Cerebellar nuclear complex (tissue), 1 donor: ENCODE measurements at regions not wholly inside any gene's neighbourhood (a gene's known extent, or its start where the extent isn't known, plus 50 kb on each side); places are given as distances from the start of the nearest gene placed in this dataset.

Experiments used
- DNase-seq, 2 experiments: peaks; one replicate each; lab custom pipeline; 2025; lab: John Stamatoyannopoulos, UW

DNA sequence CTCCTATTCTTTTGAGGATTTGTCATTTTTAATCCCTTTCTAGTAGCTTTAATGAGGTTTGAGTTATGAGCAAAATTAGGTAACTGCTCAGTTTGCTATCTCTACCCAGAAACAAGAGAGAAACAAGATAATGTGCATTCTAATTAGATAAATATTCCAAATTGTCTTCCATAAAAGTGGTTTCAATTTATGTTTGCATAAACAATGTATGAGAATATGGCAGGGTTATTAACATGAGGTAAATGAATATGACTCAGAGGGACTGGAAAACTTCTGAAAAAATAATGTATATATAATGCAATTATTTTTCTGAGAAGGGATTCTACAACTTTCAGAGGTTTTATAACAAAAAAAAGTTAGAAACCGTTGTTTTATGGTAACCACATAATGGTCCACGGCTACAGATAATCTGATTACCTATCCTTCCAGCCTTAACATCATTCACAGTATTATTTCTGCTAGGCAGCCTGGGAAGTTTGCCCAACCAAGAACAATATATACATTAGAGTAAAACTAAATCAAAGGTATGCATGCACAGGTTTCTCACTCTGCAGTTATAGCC, 101.2 kb downstream of the CRPPA start:
- DNase-seq = no peak

DNA sequence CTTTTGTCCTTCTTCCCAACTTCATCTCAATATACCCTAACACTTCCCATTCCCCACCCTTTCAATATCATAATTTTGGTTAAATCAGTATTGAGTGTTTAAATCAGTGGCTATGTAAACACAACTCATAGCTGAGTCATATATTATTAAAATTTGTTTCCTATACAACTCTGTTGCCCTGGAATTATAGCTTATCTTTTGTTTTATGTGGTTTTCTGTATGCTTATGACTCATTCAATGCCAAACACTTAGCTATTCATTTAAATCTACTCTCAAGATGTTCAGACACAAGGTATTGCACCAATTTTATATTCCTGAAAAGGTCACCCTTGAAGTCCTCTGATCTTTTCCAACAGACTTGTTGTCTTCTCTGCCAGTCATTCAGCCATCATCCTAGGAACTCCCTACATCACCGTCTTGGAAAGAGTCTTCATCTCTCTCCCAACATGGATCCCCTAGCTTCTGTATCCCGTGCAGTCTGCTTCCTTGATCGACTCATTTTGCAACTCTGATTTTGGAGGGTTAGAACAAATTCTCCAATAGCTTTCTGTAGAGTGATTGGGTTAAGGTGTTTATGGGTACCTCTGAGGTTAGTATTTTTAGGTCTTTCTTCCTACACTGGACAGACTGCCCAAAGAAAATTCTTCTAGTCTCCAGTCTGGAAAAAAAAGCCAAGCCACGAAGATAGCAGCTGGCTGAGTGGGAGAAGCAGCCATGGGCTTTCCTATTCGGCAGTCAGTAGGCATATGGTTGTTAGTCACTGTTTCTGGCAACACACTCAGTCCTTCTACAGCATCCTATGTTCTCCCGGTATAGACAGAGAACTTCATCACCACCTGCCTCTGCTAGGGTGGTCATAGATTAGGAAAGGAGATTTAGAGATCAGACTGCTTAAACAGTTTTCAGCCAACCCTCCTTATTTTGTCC, 102.1 kb downstream of the CRPPA start:
- no peak for DNase-seq

DNA sequence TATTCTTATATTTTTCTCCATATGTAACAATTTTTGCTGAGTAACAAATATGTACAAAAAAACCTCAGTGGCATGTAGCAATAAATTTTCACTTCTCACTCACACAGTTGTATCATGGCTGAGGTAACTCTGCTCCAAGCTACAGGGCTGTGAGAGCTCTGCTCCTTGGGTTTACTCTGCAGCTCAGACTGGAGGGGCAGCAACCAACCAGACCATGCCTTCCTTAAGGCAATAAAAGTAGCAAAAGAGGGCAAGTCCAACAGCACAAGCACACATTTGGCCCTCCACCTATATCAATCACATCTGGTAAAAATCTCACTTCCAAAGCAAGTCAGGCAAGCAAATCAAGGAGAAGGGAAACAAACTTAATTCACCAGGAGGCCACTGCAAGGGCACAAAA, 102.9 kb downstream of the CRPPA start:
- no peak for DNase-seq

DNA sequence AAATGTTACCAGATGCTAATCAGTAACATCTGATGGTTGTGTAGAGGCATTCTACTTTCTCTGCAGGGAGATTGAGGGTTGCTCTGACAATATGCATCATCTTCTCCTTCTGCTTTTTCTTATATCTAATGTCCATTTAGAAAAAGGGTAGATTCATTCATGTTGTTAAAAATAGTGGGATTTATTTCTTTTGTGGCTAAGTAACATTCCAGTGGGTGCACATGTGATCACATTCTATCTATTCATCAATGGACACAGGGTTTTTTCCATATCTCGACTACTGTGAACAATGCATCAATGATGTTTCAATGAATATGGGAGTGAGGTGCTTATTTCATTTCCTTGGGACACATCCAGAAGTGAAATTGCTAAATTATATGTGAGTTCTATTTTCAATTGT, 103.9 kb downstream of the CRPPA start:
- no peak for DNase-seq

DNA sequence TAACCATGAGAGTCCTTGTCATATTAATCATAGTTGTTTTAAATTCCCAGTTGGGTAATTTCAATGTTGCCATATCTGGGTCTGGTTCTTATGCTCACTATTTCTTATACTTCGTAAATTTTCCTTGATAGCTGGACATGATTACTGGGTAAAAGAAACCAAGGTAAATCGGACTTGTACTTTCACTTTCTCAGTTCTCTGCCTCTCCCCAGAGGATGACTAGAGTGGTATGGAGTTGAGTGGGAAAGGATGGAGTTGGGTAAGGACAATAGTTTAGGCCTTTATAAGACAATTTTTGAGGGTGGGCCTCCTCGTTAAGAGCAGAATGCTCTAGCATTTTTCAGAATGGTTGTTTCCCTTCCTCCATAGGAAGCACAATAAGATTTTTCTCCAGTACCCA, 106.1 kb downstream of the CRPPA start:
- DNase-seq = no peak

DNA sequence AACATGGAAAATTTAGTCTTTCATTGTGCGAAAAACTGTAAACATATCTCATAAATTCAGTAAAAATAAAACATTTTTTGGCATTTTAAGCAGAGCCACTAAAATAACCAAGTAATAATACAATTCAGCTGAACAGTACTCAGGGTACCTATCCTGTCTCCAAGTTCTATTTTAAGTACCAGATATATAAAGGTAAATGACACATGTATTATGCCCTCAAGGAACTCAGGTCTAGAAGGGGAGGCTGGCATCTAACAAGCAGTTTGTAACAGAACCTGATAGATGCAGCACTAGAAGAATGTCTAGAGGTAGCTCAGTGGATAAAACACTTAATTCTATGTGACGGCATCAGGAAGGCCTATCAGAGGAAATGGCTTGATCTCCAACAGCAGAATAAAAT, 112.2 kb downstream of the CRPPA start:
- DNase-seq = no peak

DNA sequence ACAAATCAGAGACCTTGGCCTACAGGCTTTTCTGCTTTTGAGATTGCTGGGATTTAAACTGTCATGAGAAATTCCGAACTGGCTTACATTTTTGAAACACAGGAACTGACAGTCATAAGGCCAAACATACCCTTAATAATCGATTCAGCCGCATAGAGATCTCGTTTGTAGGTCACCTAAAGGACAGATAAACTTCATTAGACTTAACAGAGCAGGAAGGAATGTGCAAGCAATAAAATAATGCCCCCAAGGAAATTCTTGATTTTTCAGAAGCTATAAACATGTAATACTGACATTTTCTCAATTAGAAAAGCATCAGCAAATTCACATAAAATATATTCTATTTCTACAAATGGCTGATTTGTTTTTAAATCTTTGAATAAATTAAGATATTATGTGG, 120.0 kb downstream of the CRPPA start:
- DNase-seq = no peak

DNA sequence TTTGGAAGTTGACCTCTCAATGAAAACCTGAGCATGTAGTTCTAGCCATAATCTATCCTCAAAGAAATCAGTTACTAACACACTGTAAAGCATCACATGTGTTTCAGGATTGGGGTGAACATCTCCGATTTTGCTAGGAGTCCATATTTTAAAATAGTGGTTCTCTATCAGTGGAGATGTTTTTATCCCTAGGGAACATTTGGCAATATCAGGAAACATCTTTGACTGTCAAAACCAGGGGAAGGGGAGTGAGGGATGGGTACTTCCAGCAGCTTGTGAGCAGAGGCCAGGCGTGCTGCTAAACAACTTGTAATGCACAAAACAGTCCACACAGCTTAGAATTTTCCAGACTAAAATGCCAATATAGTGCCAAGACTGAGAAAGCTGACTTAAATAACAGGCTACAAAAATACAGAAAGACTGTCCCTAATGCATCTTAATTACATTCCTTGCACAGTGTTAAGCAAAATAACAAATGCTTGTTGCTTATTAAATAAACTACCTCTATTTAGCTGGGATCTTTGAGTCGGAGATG, 120.9 kb downstream of the CRPPA start:
- no peak for DNase-seq

DNA sequence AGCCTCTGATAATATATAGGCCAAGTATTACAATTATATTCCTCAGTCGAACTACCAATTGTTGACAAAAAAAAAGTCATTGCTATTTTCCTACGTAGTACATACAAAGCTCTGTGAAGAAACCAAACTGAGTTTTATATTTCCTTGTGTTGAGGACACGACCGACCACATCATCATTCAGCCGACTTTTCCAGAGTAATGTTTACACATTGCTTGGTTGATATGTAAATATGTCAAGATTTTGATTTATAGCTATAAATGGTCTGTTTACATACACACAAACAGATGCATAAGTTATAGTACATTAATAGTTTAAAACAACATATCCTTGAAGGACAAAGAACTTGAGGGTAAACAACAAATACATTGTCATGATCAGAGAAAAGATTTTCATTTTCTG, 121.5 kb downstream of the CRPPA start:
- DNase-seq = no peak

DNA sequence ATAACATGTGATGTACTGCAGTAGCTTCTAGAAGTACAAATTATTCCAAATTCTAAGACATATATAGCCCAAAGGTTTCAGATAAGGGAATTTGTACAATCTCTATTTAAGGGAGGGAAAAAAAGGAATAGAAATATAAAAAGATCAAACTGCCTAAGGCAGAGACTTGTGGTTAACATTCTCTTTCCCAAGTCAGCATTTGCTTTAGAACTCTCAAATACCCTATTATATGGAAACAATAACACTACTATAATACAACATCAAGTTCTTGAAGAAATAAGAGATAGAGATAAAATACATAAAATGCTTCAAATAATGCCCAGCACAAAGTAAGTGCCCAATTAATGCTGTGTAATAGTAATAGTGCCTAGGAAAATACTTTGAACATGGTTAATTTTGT, 123.1 kb downstream of the CRPPA start:
- no peak for DNase-seq

DNA sequence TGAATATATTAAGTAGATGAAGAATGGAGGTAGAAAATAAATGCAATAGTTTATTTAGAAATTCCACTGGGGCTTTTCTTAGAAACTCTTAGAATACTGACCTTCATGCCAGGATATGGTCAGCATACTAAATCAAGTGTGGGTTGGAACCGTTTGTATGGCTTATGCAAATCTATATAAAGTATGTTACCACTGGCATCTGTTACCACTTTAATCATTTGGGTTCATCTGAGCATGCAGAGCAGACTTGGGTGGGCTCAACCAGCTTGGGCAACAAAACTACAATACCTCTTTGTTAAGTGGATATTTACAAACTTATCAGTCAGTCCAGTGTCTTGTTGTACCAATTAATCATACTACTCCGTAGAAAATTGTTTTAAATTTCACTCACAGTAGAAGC, 125.8 kb downstream of the CRPPA start:
- DNase-seq = no peak

DNA sequence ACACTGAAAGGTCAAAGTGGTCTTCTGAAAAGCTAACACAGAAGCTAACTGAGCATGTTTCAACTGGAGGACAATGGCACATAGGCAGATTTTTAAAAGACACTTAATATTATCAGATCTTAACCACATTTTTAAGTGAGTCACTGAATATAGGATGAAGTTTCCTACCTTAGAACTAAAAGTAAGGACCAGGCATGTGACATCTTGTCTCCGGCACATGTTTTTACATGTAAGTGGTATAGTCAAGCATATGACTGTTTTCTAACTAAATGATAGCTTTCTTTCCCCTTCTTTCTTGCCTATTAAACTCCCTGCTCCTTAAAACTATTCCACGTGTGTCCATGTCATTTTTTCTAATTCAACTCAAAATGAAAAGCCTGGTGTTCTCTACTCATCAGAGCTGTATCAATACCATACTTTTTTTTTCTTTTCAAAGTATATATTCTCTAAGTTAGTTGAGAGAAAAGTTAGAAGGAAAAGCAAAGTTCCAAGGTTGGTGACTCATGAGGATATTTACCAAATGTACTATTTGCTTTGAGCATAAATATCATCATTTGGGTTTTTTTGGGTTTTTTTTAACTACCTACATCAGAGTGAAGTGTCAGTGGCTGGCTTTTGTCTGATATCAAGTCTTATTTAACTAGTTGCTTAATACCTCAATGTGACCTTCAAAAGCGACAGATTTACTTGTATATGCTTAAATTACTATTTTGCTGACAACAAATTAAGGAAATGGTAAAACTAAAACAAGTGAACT, 127.5 kb downstream of the CRPPA start:
- no peak for DNase-seq

DNA sequence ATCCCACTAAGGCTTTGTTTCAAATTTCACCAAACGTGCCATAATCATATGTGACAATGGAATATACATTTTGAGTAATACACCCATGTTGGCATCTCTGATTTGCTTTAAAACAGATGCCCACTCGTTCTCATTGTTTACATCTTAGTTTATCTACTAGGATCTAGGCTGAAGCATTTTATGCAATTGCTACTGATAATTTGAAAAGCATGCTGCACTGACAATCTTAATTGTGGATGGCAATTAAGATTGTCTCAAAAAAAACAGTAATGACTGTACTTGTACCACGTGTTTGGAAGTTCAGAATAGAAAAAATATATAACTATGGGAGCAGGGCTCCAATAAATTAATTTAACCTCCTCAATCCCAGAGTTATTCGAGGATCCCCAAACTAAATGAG, 136.8 kb downstream of the CRPPA start:
- DNase-seq = no peak

DNA sequence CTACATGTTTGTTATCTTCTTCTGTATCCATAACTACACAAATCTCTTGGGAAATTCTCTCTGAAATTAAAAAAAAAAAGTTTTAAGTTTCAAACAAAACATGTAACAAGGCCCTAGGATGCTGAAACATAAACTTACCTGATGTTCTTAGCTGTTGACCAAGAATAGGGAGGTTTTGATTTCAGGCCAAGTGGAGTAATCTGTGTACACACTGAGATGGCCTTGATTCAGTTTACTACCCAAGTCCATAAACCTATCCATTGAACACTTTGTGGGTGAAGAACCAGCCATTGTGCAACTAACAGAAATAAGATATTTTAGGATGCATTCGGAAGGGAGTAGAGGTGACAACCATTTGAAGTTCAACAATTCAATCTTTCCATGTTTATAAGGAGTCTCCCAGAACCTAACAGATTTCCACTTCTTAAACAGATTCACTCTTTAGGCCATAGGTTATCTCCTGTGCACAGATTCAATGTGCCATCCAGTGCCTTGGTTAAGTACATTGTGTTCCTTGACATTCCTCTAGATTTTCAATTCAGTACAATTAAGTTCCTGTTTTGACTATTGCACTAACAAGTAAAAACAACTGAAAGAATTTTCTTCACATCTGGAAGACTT, 143.1 kb downstream of the CRPPA start:
- DNase-seq = no peak

DNA sequence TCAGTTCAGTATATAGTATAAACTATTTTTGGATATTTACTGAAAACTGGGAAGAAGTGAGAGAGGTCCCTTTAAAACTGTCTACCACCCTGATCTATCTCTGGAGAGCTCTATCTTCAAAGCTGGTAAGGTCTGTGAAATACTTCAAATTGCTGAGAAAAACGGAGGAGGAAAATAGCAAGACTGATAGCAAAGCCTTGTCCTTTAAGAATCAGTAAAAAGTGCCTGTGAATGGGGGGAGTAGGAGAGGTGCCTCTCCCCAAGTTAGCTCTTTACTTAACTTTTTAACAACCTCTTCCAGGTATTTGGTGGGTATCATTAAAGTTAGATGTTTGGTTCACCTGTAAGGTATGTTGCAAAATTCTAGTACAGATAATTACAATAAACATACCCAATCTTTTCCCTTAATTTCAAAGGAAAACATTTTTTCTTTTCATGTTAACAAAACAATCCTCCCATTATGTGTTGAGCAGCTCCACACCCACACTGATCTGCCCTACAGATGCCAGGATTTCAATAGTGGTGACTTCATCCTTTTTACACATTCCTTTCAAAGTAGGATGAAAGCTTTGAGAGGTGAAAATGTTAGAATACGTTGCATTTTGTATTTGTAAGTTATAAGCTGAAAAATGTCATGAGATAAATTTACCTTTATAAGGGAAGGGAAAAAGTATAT, 149.2 kb downstream of the CRPPA start:
- DNase-seq = no peak

DNA sequence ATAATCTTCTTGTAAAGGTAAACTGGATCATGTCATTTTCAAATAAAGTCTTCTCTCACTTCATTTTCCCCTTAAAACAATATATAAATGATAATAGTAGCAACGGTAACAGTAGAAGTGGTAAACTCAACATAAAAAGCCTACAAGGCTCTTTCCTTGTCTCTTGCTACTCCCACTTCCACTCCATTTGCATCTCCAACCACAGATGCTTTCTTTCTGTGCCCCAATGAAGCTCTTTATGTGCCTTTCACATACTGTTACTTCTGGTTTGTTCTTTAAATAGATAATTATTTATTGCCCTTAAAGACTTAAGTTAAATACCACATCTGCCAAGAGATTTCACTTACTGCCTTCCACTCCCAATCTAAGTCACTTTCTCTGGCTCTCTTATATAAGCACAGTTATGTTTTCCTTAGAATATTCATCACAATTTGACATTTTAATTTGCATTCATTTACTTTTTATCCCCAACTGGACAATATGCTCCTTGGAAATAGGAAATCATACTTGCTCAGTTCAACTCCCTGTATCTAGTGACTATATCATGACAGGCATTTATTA, 149.9 kb downstream of the CRPPA start:
- no peak for DNase-seq

DNA sequence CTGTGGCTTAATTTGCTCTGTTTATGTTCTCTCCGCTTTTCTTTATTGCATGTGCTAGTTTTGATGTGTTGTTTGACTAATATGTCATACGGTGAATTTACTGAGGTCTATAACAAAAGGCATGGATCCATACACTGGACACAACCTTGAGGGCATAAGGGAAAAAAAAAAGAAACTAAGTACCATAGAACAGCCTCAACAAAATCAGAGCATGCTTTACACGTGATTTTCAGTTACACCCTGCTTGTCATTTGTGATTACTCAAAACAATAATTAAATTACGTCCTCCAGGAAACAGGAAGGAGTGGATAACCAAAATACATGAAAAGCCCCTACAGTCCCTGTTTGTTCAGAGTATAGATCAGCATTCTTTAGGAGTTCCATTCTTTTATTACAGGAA, 150.5 kb downstream of the CRPPA start:
- DNase-seq = no peak

DNA sequence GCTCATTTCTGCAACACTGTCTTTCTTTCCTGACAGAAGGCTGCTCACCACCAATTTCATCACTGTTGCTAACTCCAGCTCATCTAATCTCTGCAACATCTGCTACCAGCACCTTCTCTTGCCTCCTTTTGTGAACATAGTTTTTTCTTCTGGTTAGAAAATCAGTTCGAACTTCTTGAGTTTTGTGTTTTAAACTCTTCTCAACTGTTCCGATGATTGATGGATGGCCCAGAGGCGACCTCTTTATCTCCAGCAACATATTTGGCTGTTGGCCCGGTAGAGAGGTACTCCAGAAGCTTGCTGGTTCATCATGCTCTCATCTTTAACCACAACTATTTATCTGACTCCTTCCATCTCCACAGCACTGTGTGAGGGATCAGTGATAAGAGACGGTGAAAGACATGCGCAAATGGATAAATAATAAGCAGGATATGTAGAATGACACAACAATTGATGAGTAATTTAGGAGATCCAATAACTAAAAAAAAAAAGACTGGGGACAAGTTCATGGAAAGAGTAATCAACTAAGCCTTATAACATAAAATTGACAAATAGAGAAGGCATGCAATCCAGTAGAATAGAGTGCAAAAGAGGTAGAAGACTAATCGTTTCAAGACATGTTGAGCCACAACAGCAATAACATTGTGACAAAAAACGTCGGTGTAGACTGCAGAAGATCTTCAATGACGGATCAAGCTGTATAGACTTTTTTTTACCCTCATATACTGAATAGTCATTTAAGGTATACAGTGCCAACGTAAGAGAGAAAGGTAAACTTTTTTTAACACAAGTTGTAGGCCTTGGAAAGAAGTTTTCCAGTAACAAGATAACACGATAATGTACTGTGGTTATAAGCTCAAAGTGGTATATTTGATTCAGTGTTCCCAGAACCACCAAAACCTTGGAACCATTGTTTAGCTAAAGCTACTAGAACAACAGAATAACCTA, 152.2 kb downstream of the CRPPA start:
- no peak for DNase-seq

DNA sequence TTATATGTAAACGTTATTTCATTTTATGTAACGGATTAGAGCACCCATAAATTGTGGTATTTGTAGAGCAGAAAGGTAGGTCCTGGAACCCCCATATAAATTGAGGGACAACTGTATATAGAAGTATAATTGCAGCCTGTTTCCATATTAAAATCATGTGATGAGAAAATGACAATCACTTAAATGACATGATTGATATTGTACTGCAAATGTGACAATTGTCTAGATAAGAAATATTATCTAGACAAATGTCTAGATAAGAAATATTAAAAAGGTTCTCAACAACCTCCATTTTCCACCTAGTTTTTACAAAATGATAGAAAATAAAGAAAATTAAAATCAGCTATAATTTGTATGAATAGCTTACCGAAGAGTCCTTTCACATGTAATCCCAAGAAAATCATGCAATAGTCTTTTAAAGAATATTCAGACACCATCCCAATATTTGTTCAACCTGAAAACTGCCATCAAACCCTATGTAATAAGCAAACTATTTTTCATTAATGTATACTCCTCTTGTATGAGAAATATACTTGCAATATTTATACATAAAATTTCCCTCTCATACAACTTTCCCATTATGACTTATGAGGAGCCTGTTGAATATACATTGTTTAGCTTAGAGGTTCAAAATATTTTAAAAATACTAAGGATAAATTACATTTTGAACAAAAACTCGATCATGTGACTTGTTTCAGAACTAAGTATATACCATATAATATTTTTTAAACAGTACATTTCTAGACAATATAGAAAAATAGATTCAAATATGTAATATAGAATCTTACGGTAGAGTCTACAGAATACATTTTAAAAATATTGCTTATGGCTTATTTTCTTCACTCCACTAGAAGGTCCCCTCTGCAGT, 153.2 kb downstream of the CRPPA start:
- no peak for DNase-seq
